Activated naive CD8-positive, alpha-beta T cell treated with anti-CD3 and anti-CD28 coated beads, Interleukin-2, amount 50 U/mL, for 24 hours (primary cell): ENCODE measurements at regions not wholly inside any gene's neighbourhood (a gene's known extent, or its start where the extent isn't known, plus 50 kb on each side); places are given as distances from the start of the nearest gene placed in this dataset.

Experiments used
- ATAC-seq: fragments of 150-1000 bp; cut with Tn5 transposase; one replicate; pipeline ENCODE4 v1.10.0; 2021
- DNase-seq: peaks from one replicate; pipeline ENCODE4 v3.0.0; 2021
- H3K27ac Mint-ChIP-seq: one replicate; pipeline ENCODE4 v1.8.0; 2021; ENCODE audit warnings: mild to moderate bottlenecking, mixed read lengths
- H3K27me3 Mint-ChIP-seq: one replicate; pipeline ENCODE4 v1.8.0; 2021; ENCODE audit warnings: mixed read lengths
- H3K36me3 Mint-ChIP-seq: one replicate; pipeline ENCODE4 v1.8.0; 2021; ENCODE audit warnings: low read depth, mixed read lengths
- H3K4me1 Mint-ChIP-seq: one replicate; pipeline ENCODE4 v1.8.0; 2021; ENCODE audit warnings: mixed read lengths
- H3K4me3 Mint-ChIP-seq: one replicate; pipeline ENCODE4 v1.8.0; 2021; ENCODE audit warnings: mild to moderate bottlenecking, moderate library complexity, mixed read lengths
- H3K9me3 Mint-ChIP-seq: one replicate; pipeline ENCODE4 v1.8.0; 2021; ENCODE audit warnings: mixed read lengths

DNA sequence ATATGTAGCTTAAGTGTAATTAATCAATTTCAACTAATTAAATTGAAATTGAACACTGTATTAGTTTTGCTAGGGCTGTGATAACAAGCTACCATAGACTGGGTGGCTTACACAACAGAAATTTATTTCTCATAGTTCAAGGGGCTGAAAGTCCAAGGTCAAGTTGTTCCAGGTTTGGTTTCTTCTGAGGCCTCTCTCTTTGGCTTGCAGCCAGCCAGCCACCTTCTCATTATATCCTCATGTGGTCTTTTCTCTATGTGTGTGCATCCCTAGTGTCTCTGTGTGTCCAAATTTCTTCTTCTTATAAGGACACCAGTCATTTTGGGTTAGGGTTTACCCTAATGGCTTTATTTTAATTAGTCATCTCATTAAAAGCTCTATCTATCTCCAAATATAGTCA, 611.7 kb downstream of the UTRN start:
- H3K27ac Mint-ChIP-seq = no peak overlapping the region
- no peak for DNase-seq
- H3K36me3 Mint-ChIP-seq = peaks cover under 1% of the 10 kb centered on the region
- H3K4me3 Mint-ChIP-seq = no peak overlapping the region
- H3K4me1 Mint-ChIP-seq = peaks cover 8% of the 10 kb centered on the region
- ATAC-seq = no peak
- peaks cover 2% of the 10 kb centered on the region for H3K9me3 Mint-ChIP-seq
- H3K27me3 Mint-ChIP-seq = no peaks in the 10 kb centered on the region

DNA sequence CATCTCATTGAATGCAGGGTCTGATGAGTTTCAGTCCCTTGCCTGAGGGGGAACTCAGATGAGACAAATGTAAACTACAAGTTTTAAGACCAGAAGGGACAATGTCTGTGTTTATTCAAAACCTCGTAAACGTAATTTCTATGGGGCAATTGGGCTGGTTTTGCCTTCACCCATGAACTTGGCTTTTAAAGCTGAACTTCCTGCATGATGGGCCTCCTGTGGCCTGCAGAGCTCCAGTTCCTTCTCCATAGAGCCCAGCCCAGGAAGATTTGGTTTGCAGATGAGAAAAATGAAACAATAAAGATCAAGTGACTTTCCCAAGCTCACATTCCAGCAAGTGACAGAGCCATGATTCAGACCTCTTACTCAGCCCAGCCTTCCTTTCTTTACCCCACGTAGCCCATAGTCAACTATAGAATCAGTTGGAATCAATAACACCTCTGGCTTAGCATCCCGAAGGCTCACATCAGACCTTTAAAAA, 612.3 kb downstream of the UTRN start:
- H3K36me3 Mint-ChIP-seq = peaks cover 2% of the 10 kb centered on the region
- no peak for ATAC-seq
- no peak overlapping the region for H3K27ac Mint-ChIP-seq
- no peak overlapping the region for H3K4me3 Mint-ChIP-seq
- peaks cover 6% of the 10 kb centered on the region for H3K9me3 Mint-ChIP-seq
- no peaks in the 10 kb centered on the region for H3K27me3 Mint-ChIP-seq
- no peak for DNase-seq
- peaks cover 8% of the 10 kb centered on the region for H3K4me1 Mint-ChIP-seq

DNA sequence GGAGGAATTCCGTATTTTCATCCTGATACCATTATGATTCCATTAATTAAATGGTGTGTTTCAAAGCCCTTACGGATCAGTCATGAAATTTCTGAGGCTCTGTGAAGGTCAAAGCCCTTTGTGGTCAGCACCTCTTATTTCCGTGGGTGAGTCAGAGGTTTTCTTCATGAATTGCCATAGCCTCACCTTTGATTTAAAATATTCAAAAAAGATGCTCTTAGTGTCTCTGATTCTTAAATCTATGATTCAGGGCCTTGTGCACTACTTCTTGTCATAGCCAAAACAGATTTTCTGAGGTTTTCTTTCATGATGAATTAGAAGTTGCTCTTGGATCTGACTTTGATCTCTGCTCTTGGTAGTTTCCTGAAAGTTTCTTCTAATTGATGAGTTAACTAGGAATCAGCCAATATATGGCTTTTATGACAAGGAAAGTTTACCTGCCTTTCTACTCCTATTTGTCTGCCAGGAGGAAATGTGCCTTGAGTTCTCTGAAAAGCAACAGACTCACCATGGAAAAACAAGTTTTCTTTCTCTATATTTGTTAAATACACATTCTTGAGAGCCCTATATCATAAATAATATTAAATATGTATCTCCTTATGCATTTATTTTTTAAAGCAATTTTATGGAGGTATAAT, 613.0 kb downstream of the UTRN start:
- ATAC-seq (peak; percentile 71), DNase-seq (no peak)
- H3K27ac Mint-ChIP-seq = no peak overlapping the region
- peaks cover 2% of the 10 kb centered on the region for H3K36me3 Mint-ChIP-seq
- peaks cover 4% of the 10 kb centered on the region for H3K27me3 Mint-ChIP-seq
- H3K4me1 Mint-ChIP-seq = peaks cover 8% of the 10 kb centered on the region
- H3K9me3 Mint-ChIP-seq = peaks cover 12% of the 10 kb centered on the region
- H3K4me3 Mint-ChIP-seq = no peak overlapping the region

- no peak overlapping the region for H3K27ac Mint-ChIP-seq
- ATAC-seq (no peak), DNase-seq (no peak)
- H3K4me1 Mint-ChIP-seq = peaks cover 8% of the 10 kb centered on the region
- H3K36me3 Mint-ChIP-seq = peaks cover 2% of the 10 kb centered on the region
- H3K4me3 Mint-ChIP-seq = no peak overlapping the region
- H3K27me3 Mint-ChIP-seq = peaks cover 6% of the 10 kb centered on the region
- peaks cover 16% of the 10 kb centered on the region for H3K9me3 Mint-ChIP-seq
These were observed 613.6 kb downstream of the UTRN start for GRCh38 chr6:144898741-144899140.

DNA sequence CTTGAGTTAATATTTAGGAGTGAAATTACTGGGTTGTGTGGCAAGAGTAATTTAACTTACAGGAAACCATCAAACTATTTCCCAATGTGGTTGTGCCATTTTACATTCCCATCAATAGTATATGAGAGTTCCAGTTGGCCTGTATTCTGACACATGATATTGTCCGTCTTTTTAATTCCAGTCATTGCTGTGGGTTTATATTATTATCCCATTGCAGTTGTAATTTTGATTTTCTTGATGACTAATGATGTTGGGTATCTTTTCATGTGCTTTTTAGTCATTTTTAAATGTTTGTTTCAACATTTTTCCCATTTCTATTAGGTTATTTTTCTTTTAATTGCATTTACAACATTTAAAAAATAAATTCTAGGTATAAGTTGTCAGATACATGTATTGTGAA, 614.0 kb downstream of the UTRN start:
- H3K4me3 Mint-ChIP-seq = no peak overlapping the region
- H3K9me3 Mint-ChIP-seq = peaks cover 17% of the 10 kb centered on the region
- peaks cover 8% of the 10 kb centered on the region for H3K4me1 Mint-ChIP-seq
- ATAC-seq = no peak
- no peak for DNase-seq
- peaks cover 2% of the 10 kb centered on the region for H3K36me3 Mint-ChIP-seq
- H3K27me3 Mint-ChIP-seq = peaks cover 6% of the 10 kb centered on the region
- H3K27ac Mint-ChIP-seq = no peak overlapping the region

DNA sequence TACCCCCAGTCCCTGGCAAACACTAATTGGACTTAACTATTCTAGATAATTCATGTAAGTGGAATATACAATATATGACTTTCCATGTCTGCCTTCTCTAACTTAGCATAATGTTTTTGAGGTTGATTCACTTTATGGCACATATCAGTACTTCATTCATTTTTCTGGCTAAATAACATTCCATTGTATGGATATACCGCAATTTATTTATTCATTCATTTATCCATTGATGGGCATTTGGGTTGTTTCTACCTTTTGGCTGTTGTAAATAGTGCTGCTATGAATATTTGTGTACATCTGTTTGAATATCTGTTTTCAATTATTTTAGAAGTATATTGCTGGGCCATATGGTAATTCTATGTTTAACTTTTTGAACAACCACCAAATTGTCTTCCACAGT, 616.3 kb downstream of the UTRN start:
- H3K4me1 Mint-ChIP-seq = peaks cover 8% of the 10 kb centered on the region
- ATAC-seq (no peak), DNase-seq (no peak)
- H3K36me3 Mint-ChIP-seq = peaks cover 2% of the 10 kb centered on the region
- peaks cover 6% of the 10 kb centered on the region for H3K27me3 Mint-ChIP-seq
- H3K27ac Mint-ChIP-seq = no peak overlapping the region
- H3K9me3 Mint-ChIP-seq = peaks cover 17% of the 10 kb centered on the region
- no peak overlapping the region for H3K4me3 Mint-ChIP-seq

- H3K9me3 Mint-ChIP-seq = peaks cover 6% of the 10 kb centered on the region
- peaks cover 7% of the 10 kb centered on the region for H3K4me1 Mint-ChIP-seq
- DNase-seq (no peak), ATAC-seq (no peak)
- no peak overlapping the region for H3K27ac Mint-ChIP-seq
- H3K27me3 Mint-ChIP-seq = peaks cover 8% of the 10 kb centered on the region
- no peaks in the 10 kb centered on the region for H3K36me3 Mint-ChIP-seq
- no peak overlapping the region for H3K4me3 Mint-ChIP-seq
These were observed 622.9 kb downstream of the UTRN start for GRCh38 chr6:144908004-144908403.

DNA sequence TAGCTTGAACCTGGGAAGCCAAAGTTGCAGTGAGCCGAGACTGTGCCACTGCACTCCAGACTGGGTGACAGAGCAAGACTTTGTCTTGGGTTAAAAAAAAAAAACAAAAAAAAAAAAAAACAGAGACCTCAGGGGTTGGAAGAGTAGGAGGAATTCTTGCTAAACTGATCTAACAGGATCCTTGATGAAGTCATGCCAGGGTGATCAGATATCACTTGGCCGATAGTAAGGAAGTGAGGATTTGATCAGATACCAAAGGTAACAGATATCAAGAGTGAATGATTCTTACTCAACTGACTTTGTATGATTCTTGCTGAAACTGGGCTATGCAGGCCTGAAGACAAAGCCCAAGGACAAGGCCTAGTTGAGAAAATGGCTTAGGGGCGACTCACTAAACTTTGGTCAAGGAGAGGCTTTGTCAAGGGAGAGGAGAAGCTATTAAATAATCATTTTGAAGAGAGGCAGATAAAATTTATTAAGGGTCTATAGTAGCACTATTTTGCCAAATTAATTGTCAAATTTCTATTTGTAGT, 624.7 kb downstream of the UTRN start:
- H3K9me3 Mint-ChIP-seq = no peaks in the 10 kb centered on the region

GRCh38 chr6:144911322-144911721, 626.2 kb downstream of the UTRN start:
- DNase-seq (no peak), ATAC-seq (no peak)
- no peak overlapping the region for H3K27ac Mint-ChIP-seq
- H3K36me3 Mint-ChIP-seq = no peaks in the 10 kb centered on the region
- peaks cover 8% of the 10 kb centered on the region for H3K27me3 Mint-ChIP-seq
- H3K4me1 Mint-ChIP-seq = peaks cover 7% of the 10 kb centered on the region
- no peak overlapping the region for H3K4me3 Mint-ChIP-seq
- H3K9me3 Mint-ChIP-seq = no peaks in the 10 kb centered on the region

More for the DNA sequence above, 624.7 kb downstream of the UTRN start:
- H3K36me3 Mint-ChIP-seq = no peaks in the 10 kb centered on the region
- H3K27ac Mint-ChIP-seq = no peak overlapping the region
- peaks cover 7% of the 10 kb centered on the region for H3K4me1 Mint-ChIP-seq
- no peak overlapping the region for H3K4me3 Mint-ChIP-seq
- ATAC-seq (no peak), DNase-seq (no peak)
- H3K27me3 Mint-ChIP-seq = peaks cover 5% of the 10 kb centered on the region

GRCh38 chr6:144912474-144912873, 627.3 kb downstream of the UTRN start:
- DNase-seq (no peak), ATAC-seq (peak; percentile 15)
- Mint-ChIP-seq H3K36me3 (no peaks in the 10 kb centered on the region), H3K27me3 (peaks cover 6% of the 10 kb centered on the region), H3K27ac (no peak overlapping the region), H3K4me3 (no peak overlapping the region), H3K9me3 (no peaks in the 10 kb centered on the region), H3K4me1 (peaks cover 7% of the 10 kb centered on the region)

DNA sequence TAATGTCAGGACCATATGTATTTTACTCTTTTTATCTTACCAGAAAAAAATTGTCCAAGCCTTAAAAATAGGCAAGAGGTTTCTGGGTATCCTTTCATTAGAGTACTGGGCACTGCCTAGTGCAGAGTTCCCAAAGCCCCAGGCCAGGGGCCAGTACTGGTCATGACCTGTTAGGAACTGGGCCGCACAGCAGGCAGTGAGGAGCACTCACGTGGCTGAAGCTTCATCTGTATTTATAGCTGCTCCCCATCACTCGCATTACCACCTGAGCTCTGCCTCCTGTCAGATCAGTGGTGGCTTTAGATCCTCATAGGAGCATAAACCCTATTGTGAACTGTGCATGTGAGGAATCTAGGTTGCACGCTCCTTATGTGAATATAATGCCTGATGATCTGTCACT, 632.9 kb downstream of the UTRN start:
- no peaks in the 10 kb centered on the region for H3K36me3 Mint-ChIP-seq
- DNase-seq = no peak
- peaks cover 3% of the 10 kb centered on the region for H3K27me3 Mint-ChIP-seq
- no peak overlapping the region for H3K4me3 Mint-ChIP-seq
- H3K9me3 Mint-ChIP-seq = no peaks in the 10 kb centered on the region
- H3K4me1 Mint-ChIP-seq = no peaks in the 10 kb centered on the region
- H3K27ac Mint-ChIP-seq = no peak overlapping the region
- ATAC-seq = no peak

DNA sequence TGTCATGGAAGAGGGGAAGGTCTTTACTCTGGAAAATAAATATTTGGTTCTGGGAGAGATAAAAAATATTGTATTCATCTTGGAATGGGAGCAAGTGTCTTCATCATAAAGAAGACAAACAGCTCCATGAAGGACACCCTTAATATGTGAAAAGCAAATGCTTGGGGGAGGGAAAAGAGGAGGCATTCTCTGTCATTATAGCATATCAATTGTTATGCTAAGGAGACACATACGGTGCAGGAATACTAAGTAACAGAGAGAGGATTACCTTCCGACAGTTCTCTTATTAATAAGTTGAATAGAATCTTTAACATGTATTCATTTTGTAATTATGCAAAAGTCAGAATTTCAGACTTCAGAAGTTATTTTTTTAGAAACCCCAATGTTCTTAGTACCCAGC, 634.4 kb downstream of the UTRN start:
- H3K36me3 Mint-ChIP-seq = no peaks in the 10 kb centered on the region
- DNase-seq = no peak
- H3K4me1 Mint-ChIP-seq = no peaks in the 10 kb centered on the region

DNA sequence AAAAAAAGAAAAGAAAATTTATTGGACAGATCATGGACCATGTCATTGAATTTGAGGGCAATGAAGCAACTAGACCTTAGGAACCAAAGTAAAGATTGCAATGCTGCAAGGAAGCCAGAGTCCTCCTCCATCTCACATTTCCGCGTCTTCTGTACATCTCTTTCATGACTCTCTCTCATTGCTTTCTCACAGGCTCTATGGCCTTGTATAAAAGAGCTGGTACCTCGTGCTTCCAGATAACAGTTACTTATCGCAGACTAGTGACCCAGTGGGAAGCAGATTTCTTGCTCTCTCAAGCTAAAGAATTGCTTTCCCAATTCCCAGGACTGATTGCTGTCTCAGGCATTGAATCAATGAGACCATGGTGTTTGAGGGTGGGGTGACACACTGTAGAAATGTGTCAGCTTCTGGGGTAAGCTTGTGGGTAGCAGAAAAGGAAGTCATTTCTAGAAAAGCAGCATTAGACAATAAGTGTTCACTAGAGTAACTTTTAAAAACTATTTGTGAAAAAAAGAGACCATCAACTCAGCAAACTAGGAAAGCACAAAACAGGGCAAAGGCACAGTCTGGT, 635.3 kb downstream of the UTRN start:
- ATAC-seq = no peak
- DNase-seq = no peak
- peaks cover 3% of the 10 kb centered on the region for H3K27me3 Mint-ChIP-seq
- no peaks in the 10 kb centered on the region for H3K9me3 Mint-ChIP-seq
- no peak overlapping the region for H3K27ac Mint-ChIP-seq
- H3K36me3 Mint-ChIP-seq = no peaks in the 10 kb centered on the region
- H3K4me3 Mint-ChIP-seq = no peak overlapping the region
- H3K4me1 Mint-ChIP-seq = no peaks in the 10 kb centered on the region

More for the DNA sequence above, 634.4 kb downstream of the UTRN start:
- Mint-ChIP-seq H3K9me3 (no peaks in the 10 kb centered on the region), H3K27ac (no peak overlapping the region), H3K27me3 (peaks cover 3% of the 10 kb centered on the region), H3K4me3 (no peak overlapping the region)
- no peak for ATAC-seq

GRCh38 chr6:144921206-144921975, 636.3 kb downstream of the UTRN start:
- no peaks in the 10 kb centered on the region for H3K36me3 Mint-ChIP-seq
- no peak overlapping the region for H3K27ac Mint-ChIP-seq
- no peaks in the 10 kb centered on the region for H3K27me3 Mint-ChIP-seq
- no peaks in the 10 kb centered on the region for H3K9me3 Mint-ChIP-seq
- no peak for DNase-seq
- H3K4me1 Mint-ChIP-seq = no peaks in the 10 kb centered on the region
- no peak for ATAC-seq
- no peak overlapping the region for H3K4me3 Mint-ChIP-seq
